Right lobe of liver (tissue), 6 donors: ENCODE measurements at regions not wholly inside any gene's neighbourhood (a gene's known extent, or its start where the extent isn't known, plus 50 kb on each side); places are given as distances from the start of the nearest gene placed in this dataset.

Experiments used
- ATAC-seq, 4 donors: fragments of 200-7000 bp; cut with Tn5 transposase; one replicate each; pipeline ENCODE4 v1.9.1; 2020; ENCODE audit warnings: mild to moderate bottlenecking in 4 of 4, moderate library complexity in 4 of 4
- DNase-seq, 3 donors: peaks; one replicate each; pipeline ENCODE4 v3.0.0-alpha.2; 2020
- H3K27ac ChIP-seq, 3 donors: fragments of 200-600 bp; one replicate each; pipeline ENCODE4 v1.8.0; 2022
- H3K27me3 ChIP-seq, 2 donors: fragments of 200-600 bp; one replicate each; pipeline ENCODE4 v1.8.0; 2022
- H3K36me3 ChIP-seq, 4 donors: fragments of 200-600 bp; sonication (generic) in 1 of 4; one replicate each; pipeline versions ENCODE4 v1.5.1 to v1.8.0; 2017 to 2022; ENCODE audit warnings: control low read depth in 1 of 4
- H3K4me1 ChIP-seq, 4 donors: fragments of 200-600 bp; sonication (generic) in 1 of 4; one replicate each; pipeline versions ENCODE4 v1.5.1 to v1.8.0; 2017 to 2022; ENCODE audit warnings: control low read depth in 1 of 4
- H3K4me3 ChIP-seq, 3 donors: fragments of 200-600 bp; one replicate each; pipeline ENCODE4 v1.8.0; 2022
- H3K9me3 ChIP-seq, 4 donors: fragments of 200-600 bp; sonication (generic) in 1 of 4; one replicate each; pipeline versions ENCODE4 v1.5.1 to v1.8.0; 2017 to 2022; ENCODE audit warnings: control low read depth in 1 of 4
- CTCF ChIP-seq, 4 donors: fragments of 200-600 bp in 3 of 4; fragments of 450-650 bp in 1 of 4; IDR thresholded peaks; one replicate each; pipeline versions ENCODE4 v1.5.1 to v1.8.0; 2016 to 2022; ENCODE audit warnings: antibody characterized with exemption in 4 of 4, mild to moderate bottlenecking in 2 of 4
- POLR2A ChIP-seq: fragments of 450-650 bp; IDR thresholded peaks from one replicate; pipeline ENCODE4 v1.6.1; 2017; ENCODE audit warnings: antibody characterized with exemption, mild to moderate bottlenecking
- WGBS: methylation state at CpG from one replicate; pipeline ENCODE4 v1.1.6; 2018; ENCODE audit warnings: low coverage, low lambda C conversion rate; ENCODE audit not compliant: insufficient coverage; ENCODE audit errors: missing lambda C conversion rate; 5-methylcytosine and 5-hydroxymethylcytosine counted together
- intact Hi-C, 2 donors: fragments of 100-400 bp; cut with DNase I; formaldehyde crosslinking; loops; one replicate each; pipeline versions ENCODE4 v1.11.2 to v1.14.1; 2022
- donor health status: DM: no; HTN: yes; CAD: no.
- donor health status: DM: no; HTN: no; CAD: no.
- donor health status: DM: no; HTN: no; CAD: no.
- donor health status: DM: no; HTN: yes; CAD: no.
- donor health status: DM: no; HTN: yes; CAD: no.

GRCh38 chr1:229870381-229870780 is 196.7 kb upstream of the GALNT2 start:
- ATAC-seq (no peak), DNase-seq (no peak)
- H3K9me3 ChIP-seq: no peaks in the 10 kb centered on the region
- no peaks in the 10 kb centered on the region for H3K4me1 ChIP-seq
- 84% methylated on average over 2 of the region's 2 CpGs for WGBS
- H3K27ac ChIP-seq: no peak overlapping the region
- TF ChIP-seq POLR2A (no peak), CTCF (IDR thresholded peaks at IDR 0.05) (no peak)
- H3K4me3 ChIP-seq: no peak overlapping the region
- H3K27me3 ChIP-seq: no peaks in the 10 kb centered on the region
- H3K36me3 ChIP-seq: no peaks in the 10 kb centered on the region
- intact Hi-C loops: no loop called here

- TF ChIP-seq CTCF (IDR thresholded peaks at IDR 0.05) (no peak), POLR2A (no peak)
These were observed 195.9 kb upstream of the GALNT2 start for GRCh38 chr1:229871078-229871676.

GRCh38 chr1:229874136-229874535 is 192.9 kb upstream of the GALNT2 start:
- no peaks in the 10 kb centered on the region for H3K36me3 ChIP-seq
- 88% methylated on average over 2 of the region's 3 CpGs for WGBS
- no peaks in the 10 kb centered on the region for H3K9me3 ChIP-seq
- H3K27ac ChIP-seq: no peak overlapping the region
- ATAC-seq (no peak), DNase-seq (no peak)
- TF ChIP-seq CTCF (IDR thresholded peaks at IDR 0.05): no peak
- no peak for TF ChIP-seq POLR2A
- H3K27me3 ChIP-seq: no peaks in the 10 kb centered on the region
- intact Hi-C loops: no loop called here
- H3K4me3 ChIP-seq: no peak overlapping the region
- H3K4me1 ChIP-seq: no peaks in the 10 kb centered on the region

More at GRCh38 chr1:229871078-229871676, 195.9 kb upstream of the GALNT2 start:
- ATAC-seq (no peak), DNase-seq (no peak)
- 87% methylated on average over 7 of the region's 9 CpGs for WGBS
- H3K9me3 ChIP-seq: no peaks in the 10 kb centered on the region
- no peak overlapping the region for H3K27ac ChIP-seq
- no peaks in the 10 kb centered on the region for H3K27me3 ChIP-seq
- H3K4me3 ChIP-seq: no peak overlapping the region
- H3K4me1 ChIP-seq: no peaks in the 10 kb centered on the region
- intact Hi-C loops: no loop called here
- no peaks in the 10 kb centered on the region for H3K36me3 ChIP-seq

- H3K4me3 ChIP-seq: no peak overlapping the region
- intact Hi-C loops: no loop called here
- DNase-seq (no peak), ATAC-seq (no peak)
- no peak overlapping the region for H3K27ac ChIP-seq
- H3K27me3 ChIP-seq: no peaks in the 10 kb centered on the region
- H3K36me3 ChIP-seq: no peaks in the 10 kb centered on the region
- no peaks in the 10 kb centered on the region for H3K4me1 ChIP-seq
- no peaks in the 10 kb centered on the region for H3K9me3 ChIP-seq
- TF ChIP-seq POLR2A (no peak), CTCF (IDR thresholded peaks at IDR 0.05) (no peak)
- 85% methylated on average over 2 of the region's 2 CpGs for WGBS
These were observed 192.4 kb upstream of the GALNT2 start for GRCh38 chr1:229874609-229875008.

- no peak overlapping the region for H3K27ac ChIP-seq
- TF ChIP-seq POLR2A (no peak), CTCF (IDR thresholded peaks at IDR 0.05) (no peak)
- intact Hi-C loops: no loop called here
- H3K4me1 ChIP-seq: no peaks in the 10 kb centered on the region
- no peak for ATAC-seq
- WGBS: 100% methylated on average over 1 of the region's 4 CpGs
- H3K4me3 ChIP-seq: no peak overlapping the region
- H3K27me3 ChIP-seq: no peaks in the 10 kb centered on the region
- no peaks in the 10 kb centered on the region for H3K36me3 ChIP-seq
- H3K9me3 ChIP-seq: no peaks in the 10 kb centered on the region
- DNase-seq: no peak
These were observed 192.0 kb upstream of the GALNT2 start for GRCh38 chr1:229875086-229875485.
